ENCODE measurements at regions not wholly inside any gene's neighbourhood (a gene's known extent, or its start where the extent isn't known, plus 50 kb on each side); places are given as distances from the start of the nearest gene placed in this dataset.

DNA sequence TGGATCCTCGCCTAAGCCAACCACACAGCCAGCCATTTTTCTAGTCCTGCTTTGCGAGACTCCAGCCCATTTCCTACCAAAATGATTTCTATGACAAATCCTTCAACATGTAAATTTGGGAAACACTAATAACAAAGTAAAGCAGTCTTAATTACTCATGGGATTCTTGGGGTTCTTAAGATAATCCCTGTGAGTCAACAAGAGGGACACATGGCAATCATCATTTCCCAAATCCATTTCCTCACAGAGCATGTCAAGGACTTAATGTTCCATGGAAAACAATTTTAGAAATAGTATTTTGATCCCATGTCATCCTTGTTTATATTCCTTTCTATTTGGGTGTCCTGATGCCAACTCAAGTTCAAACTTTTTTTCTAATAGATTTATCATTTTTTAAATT is 322.7 kb upstream of the NOX3 start:
- no peak overlapping the region for H3K4me3 ChIP-seq (ENCODE audit: low read depth, low read length)
- no peak for DNase-seq (ENCODE audit: low read depth, low spot score)

DNA sequence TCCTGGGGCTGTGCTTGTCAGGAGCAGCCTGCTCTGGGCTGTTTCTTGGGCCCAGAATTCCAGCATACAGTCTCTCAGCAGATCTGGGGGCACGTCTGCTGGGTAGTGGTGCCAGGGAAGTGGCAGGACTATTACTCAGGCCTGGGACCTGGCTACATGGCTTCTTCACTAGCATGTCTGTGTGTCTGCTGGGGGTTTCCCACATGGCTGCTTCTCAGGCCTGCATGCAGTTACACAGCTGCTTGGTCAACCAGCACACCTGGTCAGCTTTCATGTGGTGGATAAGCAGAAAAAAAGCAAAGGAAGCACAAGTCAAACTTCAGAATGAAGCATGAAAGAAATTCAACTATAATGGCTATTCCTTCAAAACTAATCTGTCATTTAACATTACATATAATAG is 316.2 kb upstream of the NOX3 start:
- no peak overlapping the region for H3K4me3 ChIP-seq (ENCODE audit: low read depth, low read length)
- TF ChIP-seq, protein P1, sequence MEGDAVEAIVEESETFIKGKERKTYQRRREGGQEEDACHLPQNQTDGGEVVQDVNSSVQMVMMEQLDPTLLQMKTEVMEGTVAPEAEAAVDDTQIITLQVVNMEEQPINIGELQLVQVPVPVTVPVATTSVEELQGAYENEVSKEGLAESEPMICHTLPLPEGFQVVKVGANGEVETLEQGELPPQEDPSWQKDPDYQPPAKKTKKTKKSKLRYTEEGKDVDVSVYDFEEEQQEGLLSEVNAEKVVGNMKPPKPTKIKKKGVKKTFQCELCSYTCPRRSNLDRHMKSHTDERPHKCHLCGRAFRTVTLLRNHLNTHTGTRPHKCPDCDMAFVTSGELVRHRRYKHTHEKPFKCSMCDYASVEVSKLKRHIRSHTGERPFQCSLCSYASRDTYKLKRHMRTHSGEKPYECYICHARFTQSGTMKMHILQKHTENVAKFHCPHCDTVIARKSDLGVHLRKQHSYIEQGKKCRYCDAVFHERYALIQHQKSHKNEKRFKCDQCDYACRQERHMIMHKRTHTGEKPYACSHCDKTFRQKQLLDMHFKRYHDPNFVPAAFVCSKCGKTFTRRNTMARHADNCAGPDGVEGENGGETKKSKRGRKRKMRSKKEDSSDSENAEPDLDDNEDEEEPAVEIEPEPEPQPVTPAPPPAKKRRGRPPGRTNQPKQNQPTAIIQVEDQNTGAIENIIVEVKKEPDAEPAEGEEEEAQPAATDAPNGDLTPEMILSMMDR (IDR thresholded peaks at IDR 0.05; ENCODE audit: insufficient read depth, low read length, missing control alignments) = no peak
- ChIA-PET POLR2A (no interaction called here), CTCF (no interaction called here)
- no peak for DNase-seq (ENCODE audit: low read depth, low spot score)

More for the DNA sequence above, 322.7 kb upstream of the NOX3 start:
- TF ChIP-seq, protein P1 (IDR thresholded peaks at IDR 0.05; ENCODE audit: insufficient read depth, low read length, missing control alignments) = no peak
- ChIA-PET POLR2A (no interaction called here), CTCF (interaction anchor here (1.2 kb wide), 1 partner anchor 29 kb away, joined by 3 read pairs; no protein-coding TSS in a partner anchor)

DNA sequence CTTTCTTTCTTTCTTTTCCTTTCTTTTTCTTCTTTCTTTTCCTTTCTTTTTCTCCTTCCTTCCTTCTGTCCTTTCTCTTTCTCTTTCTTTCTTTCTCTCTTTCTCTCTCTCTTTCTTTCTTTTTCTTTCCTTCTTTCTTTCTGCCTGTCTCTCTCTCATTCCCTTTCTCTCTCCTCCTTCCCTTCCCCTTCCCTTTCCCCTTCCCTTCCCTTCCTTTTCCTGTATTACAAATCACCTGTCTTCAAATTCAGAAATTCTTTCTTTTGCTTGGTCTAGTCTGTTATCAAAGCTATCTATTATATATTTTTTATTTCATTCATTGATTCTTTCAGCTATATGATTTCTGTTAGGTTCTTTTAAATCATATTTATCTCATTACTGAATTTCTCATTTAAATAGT is 315.2 kb upstream of the NOX3 start:
- DNase-seq (ENCODE audit: low read depth, low spot score) = no peak
- TF ChIP-seq, protein P1 (IDR thresholded peaks at IDR 0.05; ENCODE audit: insufficient read depth, low read length, missing control alignments) = no peak
- ChIA-PET CTCF (no interaction called here), POLR2A (no interaction called here)
- no peak overlapping the region for H3K4me3 ChIP-seq (ENCODE audit: low read depth, low read length)

DNA sequence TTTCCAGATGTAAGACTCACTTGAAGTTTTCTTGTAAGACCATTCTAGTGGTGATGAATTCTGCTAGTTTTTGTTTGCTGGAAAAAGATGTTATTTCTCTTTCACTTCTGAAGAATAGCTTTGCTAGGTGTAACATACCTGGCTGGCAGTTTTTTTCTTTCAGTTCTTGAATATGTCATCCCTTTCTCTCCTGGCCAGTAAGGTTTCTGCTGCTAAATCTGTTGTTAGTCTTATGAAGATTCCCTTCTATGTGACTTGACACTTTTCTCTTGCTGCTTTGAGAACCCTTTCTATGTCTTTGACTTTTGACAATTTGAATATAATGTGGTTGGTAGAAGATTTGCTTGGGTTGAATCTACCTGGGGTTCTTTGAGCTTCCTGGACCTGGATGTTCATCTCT is 314.7 kb upstream of the NOX3 start:
- DNase-seq (ENCODE audit: low read depth, low spot score) = no peak
- ChIA-PET CTCF (no interaction called here), POLR2A (no interaction called here)
- no peak overlapping the region for H3K4me3 ChIP-seq (ENCODE audit: low read depth, low read length)
- TF ChIP-seq, protein P1 (IDR thresholded peaks at IDR 0.05; ENCODE audit: insufficient read depth, low read length, missing control alignments) = no peak

DNA sequence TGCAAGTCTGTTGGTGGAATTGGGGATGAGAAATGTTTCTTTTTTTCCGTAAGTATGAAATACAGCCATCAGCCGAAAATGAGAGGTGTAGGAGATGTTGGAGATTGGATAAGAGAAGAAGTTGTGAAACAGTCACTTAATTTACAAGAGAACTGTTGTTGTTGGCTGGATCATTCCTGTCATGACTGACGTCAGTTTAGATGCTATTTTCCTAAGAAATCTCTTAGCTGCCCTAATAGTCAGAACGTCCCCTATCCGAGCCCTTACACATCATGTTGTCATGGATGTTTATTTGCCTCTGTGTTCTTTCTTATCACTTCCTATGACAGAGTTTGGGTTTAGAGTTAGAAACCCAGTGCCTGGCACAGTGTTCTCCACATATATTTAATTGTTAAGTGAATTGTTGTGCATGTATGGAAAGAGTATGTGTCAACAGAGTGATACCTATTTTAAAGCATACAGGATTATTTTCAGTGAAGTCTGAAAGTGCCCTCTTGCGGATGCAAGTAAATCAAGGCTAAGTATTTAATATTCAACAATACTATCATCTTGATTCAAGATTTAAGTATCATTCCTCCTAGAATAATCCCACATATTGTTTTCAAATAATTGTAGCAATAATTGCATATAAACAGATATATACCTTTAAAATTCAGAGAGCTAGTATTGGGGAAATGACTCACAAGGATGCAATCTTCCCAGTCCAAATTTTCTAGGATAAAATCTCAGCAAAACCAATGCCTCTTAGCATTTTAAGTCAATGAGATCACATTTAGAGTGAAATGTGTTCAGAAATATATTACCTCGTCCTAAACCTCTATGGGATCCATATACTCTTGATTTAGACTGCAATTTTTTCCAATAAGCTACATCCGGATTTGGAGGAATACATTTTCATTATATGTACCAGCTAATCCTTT is 309.9 kb upstream of the NOX3 start:
- no peak overlapping the region for H3K4me3 ChIP-seq (ENCODE audit: low read depth, low read length)
- POLR2A ChIA-PET = no interaction called here
- peak; percentile 54 for DNase-seq (ENCODE audit: low read depth, low spot score)
- TF ChIP-seq, protein P1 (IDR thresholded peaks at IDR 0.05; ENCODE audit: insufficient read depth, low read length, missing control alignments) = no peak
- CTCF ChIA-PET = interaction anchor here (1.5 kb wide), 1 partner anchor 11 kb away, joined by 6 read pairs; no protein-coding TSS in a partner anchor

DNA sequence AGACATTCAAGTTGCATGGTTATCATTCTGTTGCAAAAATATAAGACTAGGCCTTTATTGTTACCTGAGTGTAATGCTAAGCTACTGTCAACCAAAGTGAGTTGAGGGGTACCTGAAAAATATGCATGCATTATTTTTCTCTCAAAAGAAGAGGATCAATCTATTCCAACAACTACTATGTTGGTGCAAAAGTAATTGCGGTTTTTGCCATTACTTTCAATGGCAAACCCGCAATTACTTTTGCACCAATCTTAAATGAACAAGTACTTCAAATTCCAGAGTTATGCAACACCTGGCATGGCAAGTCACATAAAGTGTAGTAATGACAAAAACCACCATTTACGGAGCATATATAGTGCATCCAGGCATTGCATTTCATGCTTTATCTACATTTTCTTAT is 307.0 kb upstream of the NOX3 start:
- TF ChIP-seq, protein P1 (IDR thresholded peaks at IDR 0.05; ENCODE audit: insufficient read depth, low read length, missing control alignments) = no peak
- no peak for DNase-seq (ENCODE audit: low read depth, low spot score)
- H3K4me3 ChIP-seq (ENCODE audit: low read depth, low read length) = no peak overlapping the region
- ChIA-PET CTCF (no interaction called here), POLR2A (no interaction called here)
